22Rv1 (cell line): ENCODE measurements at regions not wholly inside any gene's neighbourhood (a gene's known extent, or its start where the extent isn't known, plus 50 kb on each side); places are given as distances from the start of the nearest gene placed in this dataset.

Source experiments
- CTCF ChIP-seq: fragments of 450-650 bp; IDR thresholded peaks from 2 replicates; pipeline ENCODE4 v1.5.1; 2017; ENCODE audit warnings: mild to moderate bottlenecking
- ZFX ChIP-seq: fragments of 450-650 bp; IDR thresholded peaks from 2 replicates; pipeline ENCODE4 v1.6.1; 2017; ENCODE audit warnings: antibody characterized with exemption, borderline replicate concordance

DNA sequence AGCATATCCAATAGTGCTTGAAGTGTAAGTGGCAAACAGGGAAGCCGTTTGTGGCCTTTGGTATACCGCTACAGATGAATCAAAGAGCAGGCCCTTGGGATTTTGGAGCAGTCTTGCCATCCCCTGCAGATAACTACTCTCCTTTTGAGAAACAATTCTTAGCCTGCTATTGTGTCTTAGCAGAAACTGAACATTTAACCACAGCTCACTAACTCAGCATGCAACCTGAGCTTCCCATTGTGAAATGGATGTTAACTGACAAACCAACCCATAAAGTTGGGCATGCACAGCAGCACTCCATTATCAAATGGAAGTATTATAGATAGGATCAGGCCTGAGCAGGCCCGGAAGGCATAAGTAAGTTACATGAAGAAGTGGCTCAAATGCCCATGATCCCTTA is 315.3 kb upstream of the PTGER4 start:
- TF ChIP-seq CTCF (no peak), ZFX (no peak)
